ENCODE measurements at regions not wholly inside any gene's neighbourhood (a gene's known extent, or its start where the extent isn't known, plus 50 kb on each side); places are given as distances from the start of the nearest gene placed in this dataset.

DNA sequence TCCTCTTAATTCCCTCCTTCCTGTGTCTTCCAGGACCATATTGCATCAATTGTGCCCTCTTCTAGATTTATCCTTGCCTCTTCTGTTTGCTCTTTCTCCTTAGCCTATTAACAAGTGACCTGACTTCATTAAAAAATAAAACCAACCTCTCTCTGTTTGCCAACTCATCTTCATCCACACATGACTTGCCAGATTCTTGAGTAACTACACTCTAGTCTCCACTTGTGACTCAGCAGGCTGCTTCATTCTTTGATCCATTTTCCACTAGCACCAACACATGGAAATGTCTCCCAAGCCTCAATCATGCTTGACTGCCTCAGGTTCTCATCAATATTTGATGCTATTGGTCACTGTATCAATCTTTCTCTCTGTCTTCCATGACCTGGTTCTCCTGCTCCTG lies 492.4 kb upstream of the TMPO start:
- no peak overlapping the region for H3K4me3 ChIP-seq
- no peaks in the 10 kb centered on the region for H3K9me3 ChIP-seq
- H3K27ac ChIP-seq: no peak overlapping the region
- TF ChIP-seq, protein P1, sequence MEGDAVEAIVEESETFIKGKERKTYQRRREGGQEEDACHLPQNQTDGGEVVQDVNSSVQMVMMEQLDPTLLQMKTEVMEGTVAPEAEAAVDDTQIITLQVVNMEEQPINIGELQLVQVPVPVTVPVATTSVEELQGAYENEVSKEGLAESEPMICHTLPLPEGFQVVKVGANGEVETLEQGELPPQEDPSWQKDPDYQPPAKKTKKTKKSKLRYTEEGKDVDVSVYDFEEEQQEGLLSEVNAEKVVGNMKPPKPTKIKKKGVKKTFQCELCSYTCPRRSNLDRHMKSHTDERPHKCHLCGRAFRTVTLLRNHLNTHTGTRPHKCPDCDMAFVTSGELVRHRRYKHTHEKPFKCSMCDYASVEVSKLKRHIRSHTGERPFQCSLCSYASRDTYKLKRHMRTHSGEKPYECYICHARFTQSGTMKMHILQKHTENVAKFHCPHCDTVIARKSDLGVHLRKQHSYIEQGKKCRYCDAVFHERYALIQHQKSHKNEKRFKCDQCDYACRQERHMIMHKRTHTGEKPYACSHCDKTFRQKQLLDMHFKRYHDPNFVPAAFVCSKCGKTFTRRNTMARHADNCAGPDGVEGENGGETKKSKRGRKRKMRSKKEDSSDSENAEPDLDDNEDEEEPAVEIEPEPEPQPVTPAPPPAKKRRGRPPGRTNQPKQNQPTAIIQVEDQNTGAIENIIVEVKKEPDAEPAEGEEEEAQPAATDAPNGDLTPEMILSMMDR (IDR thresholded peaks at IDR 0.05): no peak
- DNase-seq (ENCODE audit: low spot score): no peak
- no peaks in the 10 kb centered on the region for H3K27me3 ChIP-seq
- H3K36me3 ChIP-seq: no peaks in the 10 kb centered on the region
- H3K4me1 ChIP-seq: no peaks in the 10 kb centered on the region

DNA sequence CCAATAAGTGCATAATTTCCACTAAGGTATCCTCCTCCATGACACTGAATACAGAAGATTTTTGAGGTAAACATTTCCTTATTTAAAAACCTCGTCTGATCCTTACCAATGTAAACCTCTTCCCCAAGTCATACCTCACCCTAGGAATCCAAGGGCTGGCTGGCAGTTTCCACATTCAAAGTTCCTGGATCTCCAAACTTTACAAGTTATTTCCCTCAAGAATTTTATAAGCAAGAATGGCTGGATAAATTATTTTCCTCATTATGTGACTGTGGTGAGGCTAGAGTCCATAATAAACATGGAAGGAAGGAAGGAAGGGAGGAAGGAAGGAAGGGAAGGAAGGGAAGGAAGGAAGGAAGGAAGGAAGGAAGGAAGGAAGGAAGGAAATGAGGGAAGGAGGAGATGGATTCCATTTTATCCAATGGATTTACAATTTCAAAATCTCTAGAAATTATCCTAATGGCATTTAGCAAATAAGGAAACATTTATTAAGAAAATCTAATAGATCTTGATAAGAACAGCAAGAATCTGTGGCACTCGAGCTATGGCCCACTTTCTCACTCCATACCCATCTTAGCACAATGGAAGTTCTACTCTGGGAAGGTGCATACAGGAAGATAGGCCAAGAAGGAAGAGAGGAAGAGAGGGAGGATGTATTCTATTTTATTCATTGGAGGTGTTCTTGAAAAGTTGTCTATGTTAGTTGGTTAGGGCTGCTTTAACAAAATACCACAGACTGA lies 477.8 kb upstream of the TMPO start:
- no peak overlapping the region for H3K4me3 ChIP-seq
- peaks cover 0 to 8% of the 10 kb centered on the region in 2 donors for H3K9me3 ChIP-seq
- TF ChIP-seq, protein P1 (IDR thresholded peaks at IDR 0.05): no peak
- DNase-seq (ENCODE audit: low spot score): no peak
- no peaks in the 10 kb centered on the region for H3K27me3 ChIP-seq
- no peaks in the 10 kb centered on the region for H3K36me3 ChIP-seq
- no peak overlapping the region for H3K27ac ChIP-seq
- H3K4me1 ChIP-seq: no peaks in the 10 kb centered on the region

DNA sequence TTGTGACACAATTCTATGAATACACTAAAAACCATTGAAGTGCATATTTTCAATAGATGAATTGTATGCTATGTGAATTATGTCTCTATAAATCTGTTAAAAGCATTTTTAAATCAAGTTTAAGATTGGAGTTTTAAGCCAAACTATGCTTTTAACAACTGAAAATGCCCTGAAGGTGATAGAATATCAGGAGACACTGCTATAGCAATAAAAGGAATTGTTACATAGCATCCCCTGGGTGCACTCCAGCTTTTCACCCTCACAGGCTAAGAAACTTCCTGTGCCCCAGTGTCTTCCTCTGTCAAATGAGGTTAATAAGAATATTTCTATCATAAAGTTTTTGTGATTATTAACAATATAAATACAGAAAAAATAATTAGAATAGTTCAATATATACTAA lies 472.7 kb upstream of the TMPO start:
- H3K27ac ChIP-seq: no peak overlapping the region
- H3K4me1 ChIP-seq: no peaks in the 10 kb centered on the region
- no peaks in the 10 kb centered on the region for H3K36me3 ChIP-seq
- no peaks in the 10 kb centered on the region for H3K27me3 ChIP-seq
- no peak overlapping the region for H3K4me3 ChIP-seq
- H3K9me3 ChIP-seq: peaks cover 0 to 8% of the 10 kb centered on the region in 2 donors
- no peak for DNase-seq (ENCODE audit: low spot score)
- TF ChIP-seq, protein P1 (IDR thresholded peaks at IDR 0.05): no peak

DNA sequence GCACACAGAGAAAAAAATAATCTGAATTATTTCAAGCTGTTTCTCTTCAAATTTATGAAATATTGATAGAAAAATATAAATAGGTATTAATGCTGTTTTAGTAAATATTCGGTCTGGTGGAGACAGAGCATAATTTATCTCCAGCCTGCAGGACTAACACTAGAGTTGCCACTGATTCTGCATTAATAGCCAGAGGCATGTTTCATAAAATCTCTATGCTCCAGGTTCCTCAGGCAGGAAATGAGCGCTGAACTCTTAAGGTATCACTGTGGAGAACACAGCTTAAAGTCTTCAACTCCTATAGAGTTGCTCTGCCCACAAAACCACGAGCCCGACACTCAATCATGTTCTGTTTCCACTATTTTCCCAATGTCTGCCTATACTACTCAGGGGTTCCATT lies 470.0 kb upstream of the TMPO start:
- H3K36me3 ChIP-seq: no peaks in the 10 kb centered on the region
- H3K9me3 ChIP-seq: peaks cover 0 to 5% of the 10 kb centered on the region in 2 donors
- DNase-seq (ENCODE audit: low spot score): no peak
- H3K27me3 ChIP-seq: no peaks in the 10 kb centered on the region
- no peak overlapping the region for H3K27ac ChIP-seq
- no peaks in the 10 kb centered on the region for H3K4me1 ChIP-seq
- no peak overlapping the region for H3K4me3 ChIP-seq
- TF ChIP-seq, protein P1 (IDR thresholded peaks at IDR 0.05): no peak

DNA sequence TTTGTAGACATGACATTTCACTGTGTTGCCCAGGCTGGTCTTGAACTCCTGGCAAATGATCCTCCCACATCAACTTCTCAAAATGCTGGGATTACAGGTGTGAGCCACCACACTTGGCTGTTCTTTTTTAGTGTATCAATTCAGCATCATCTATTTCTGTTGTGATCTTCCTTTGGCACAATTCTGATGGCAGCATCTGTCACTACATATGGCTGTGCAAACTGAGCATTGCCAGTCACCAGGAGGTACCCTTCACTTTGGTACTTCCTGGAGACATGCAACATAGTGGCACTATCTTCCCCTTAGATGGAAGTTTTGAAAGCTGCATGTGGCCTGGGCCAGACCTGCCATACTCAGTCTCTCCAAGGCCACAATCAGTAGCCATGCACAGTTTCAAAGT lies 467.1 kb upstream of the TMPO start:
- TF ChIP-seq, protein P1 (IDR thresholded peaks at IDR 0.05): no peak
- Histone ChIP-seq H3K4me3 (no peak overlapping the region), H3K27ac (no peak overlapping the region), H3K4me1 (no peaks in the 10 kb centered on the region), H3K36me3 (no peaks in the 10 kb centered on the region), H3K9me3 (no peaks in the 10 kb centered on the region), H3K27me3 (no peaks in the 10 kb centered on the region)
- no peak for DNase-seq (ENCODE audit: low spot score)

DNA sequence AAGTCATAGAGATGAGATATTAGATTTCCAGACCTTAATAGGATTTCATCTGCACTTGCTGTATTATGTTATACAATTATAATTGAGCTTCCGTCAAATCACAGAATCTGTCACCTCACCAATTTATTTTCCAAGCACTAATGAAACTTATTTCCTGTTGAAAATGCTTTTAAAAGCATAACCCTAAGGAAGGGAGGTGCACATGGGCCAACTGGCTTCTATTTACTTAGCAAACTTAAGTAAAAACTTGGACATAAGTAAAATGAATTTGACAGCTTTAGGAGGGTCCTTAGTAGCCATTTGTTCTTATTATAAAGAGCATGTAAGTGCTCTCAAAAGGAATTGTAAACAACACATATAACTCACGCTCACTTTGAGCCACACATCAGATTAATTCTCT lies 462.2 kb upstream of the TMPO start:
- Histone ChIP-seq H3K27me3 (no peaks in the 10 kb centered on the region), H3K4me1 (no peaks in the 10 kb centered on the region), H3K36me3 (no peaks in the 10 kb centered on the region), H3K9me3 (no peaks in the 10 kb centered on the region), H3K27ac (no peak overlapping the region), H3K4me3 (no peak overlapping the region)
- no peak for DNase-seq (ENCODE audit: low spot score)
- TF ChIP-seq, protein P1 (IDR thresholded peaks at IDR 0.05): no peak

Data from right atrium auricular region (tissue), 2 donors.